OCI-LY1 (cell line): ENCODE measurements at regions not wholly inside any gene's neighbourhood (a gene's known extent, or its start where the extent isn't known, plus 50 kb on each side); places are given as distances from the start of the nearest gene placed in this dataset.
A peak's percentile ranks its signal among the peaks of the same experiment; 100 is the strongest.
"Not testable (repeated sequence)": the region's sequence is repeated elsewhere in the genome, so short reads cannot be mapped to it uniquely, and the experiment has no call there.

Experiments
- H2AFZ ChIP-seq: fragments of 200-600 bp; sonication (generic), shearing (Covaris generic); 2 replicates; pipeline ENCODE4 v1.6.0; 2014; ENCODE audit warnings: antibody characterized with exemption, mild to moderate bottlenecking, low read length
- H3F3A ChIP-seq: fragments of 200-600 bp; sonication (generic), shearing (Covaris generic); 2 replicates; pipeline ENCODE4 v1.6.0; 2014; ENCODE audit warnings: mild to moderate bottlenecking, antibody characterized with exemption, low read length, moderate library complexity; ENCODE audit not compliant: insufficient read depth
- H3K27ac ChIP-seq: fragments of 200-600 bp; sonication (generic); 2 replicates; pipeline ENCODE4 v1.5.1; 2014; ENCODE audit warnings: low read length, mixed run types, mild to moderate bottlenecking, low read depth; ENCODE audit not compliant: poor library complexity, severe bottlenecking
- H3K27me3 ChIP-seq: fragments of 200-600 bp; sonication (generic); 2 replicates; pipeline ENCODE4 v1.6.0; 2014; ENCODE audit warnings: antibody characterized with exemption, mild to moderate bottlenecking, low read length, moderate library complexity; ENCODE audit not compliant: insufficient read depth
- H3K36me3 ChIP-seq: fragments of 200-600 bp; sonication (generic); 2 replicates; pipeline ENCODE4 v1.6.1; 2014; ENCODE audit warnings: mild to moderate bottlenecking, antibody characterized with exemption, low read length, moderate library complexity, mixed read lengths; ENCODE audit not compliant: insufficient read depth
- H3K4me1 ChIP-seq: fragments of 200-600 bp; sonication (generic); 2 replicates; pipeline ENCODE4 v1.5.1; 2014; ENCODE audit warnings: mild to moderate bottlenecking, low read length, moderate library complexity; ENCODE audit not compliant: insufficient read depth, severe bottlenecking
- H3K4me2 ChIP-seq: fragments of 200-600 bp; sonication (generic), shearing (Covaris generic); 2 replicates; pipeline ENCODE4 v1.6.1; 2014; ENCODE audit warnings: low read length
- H3K4me3 ChIP-seq: fragments of 200-600 bp; sonication (generic); 2 replicates; pipeline ENCODE4 v1.5.1; 2014; ENCODE audit warnings: low read length, low read depth, mild to moderate bottlenecking, mixed read lengths; ENCODE audit not compliant: poor library complexity, severe bottlenecking
- H3K79me2 ChIP-seq: fragments of 200-600 bp; shearing (Covaris generic); 2 replicates; pipeline ENCODE4 v1.6.1; 2016; ENCODE audit warnings: mixed run types, low read length, mixed read lengths; ENCODE audit not compliant: insufficient read depth
- H3K9ac ChIP-seq: fragments of 200-600 bp; sonication (generic), shearing (Covaris generic); 2 replicates; pipeline ENCODE4 v1.6.1; 2014; ENCODE audit warnings: mild to moderate bottlenecking, low read length, mixed read lengths
- H3K9me2 ChIP-seq: fragments of 200-600 bp; sonication (generic), shearing (Covaris generic); 2 replicates; pipeline ENCODE4 v1.6.1; 2014; ENCODE audit warnings: low read depth, mild to moderate bottlenecking, low read length, mixed read lengths
- H3K9me3 ChIP-seq: fragments of 200-600 bp; shearing (Covaris generic); 2 replicates; pipeline ENCODE4 v1.6.1; 2014; ENCODE audit warnings: low read length, mixed read lengths
- H4K20me1 ChIP-seq: fragments of 200-600 bp; sonication (generic), shearing (Covaris generic); 2 replicates; pipeline ENCODE4 v1.6.0; 2016; ENCODE audit warnings: mild to moderate bottlenecking, low read length; ENCODE audit not compliant: insufficient read depth
- CTCF ChIP-seq: fragments of 200-600 bp; sonication (generic), shearing (Covaris generic); IDR thresholded peaks from 2 replicates; pipeline ENCODE4 v1.5.1; 2017; ENCODE audit warnings: mild to moderate bottlenecking, antibody characterized with exemption, low read length, moderate library complexity, mixed read lengths
- EZH2 ChIP-seq: fragments of 200-600 bp; sonication (generic), shearing (Covaris generic); IDR thresholded peaks from 2 replicates; pipeline ENCODE4 v1.8.0; 2017; ENCODE audit warnings: borderline replicate concordance, mixed run types, mild to moderate bottlenecking, antibody characterized with exemption, low read length, moderate library complexity, mixed read lengths

DNA sequence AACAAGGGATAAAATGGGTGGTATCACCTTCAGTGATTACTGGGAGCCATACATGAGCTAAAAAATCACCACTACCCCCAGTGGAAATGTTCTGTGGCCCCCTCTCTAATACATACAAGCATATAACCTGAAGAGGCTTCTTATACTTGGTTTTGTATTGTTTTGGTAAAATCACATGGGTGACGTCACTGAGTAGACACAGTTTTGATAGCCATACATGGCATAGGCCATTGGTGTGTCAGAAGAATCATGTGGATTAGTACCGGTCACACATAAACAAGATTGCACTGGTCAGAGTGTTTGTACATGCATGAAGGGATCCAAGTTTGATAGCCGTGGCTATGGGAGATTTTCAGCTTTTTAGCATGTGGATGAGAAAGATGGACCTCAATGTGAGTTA lies 131.9 kb upstream of the RADX start:
- no peak overlapping the region for H2AFZ ChIP-seq
- H3K79me2 ChIP-seq = no peaks in the 10 kb centered on the region
- H3K27me3 ChIP-seq = no peaks in the 10 kb centered on the region
- H3K4me2 ChIP-seq = no peak overlapping the region
- H3K36me3 ChIP-seq = no peaks in the 10 kb centered on the region
- H3F3A ChIP-seq = no peaks in the 10 kb centered on the region
- H4K20me1 ChIP-seq = no peaks in the 10 kb centered on the region
- no peaks in the 10 kb centered on the region for H3K9me2 ChIP-seq
- H3K9me3 ChIP-seq = no peaks in the 10 kb centered on the region
- no peaks in the 10 kb centered on the region for H3K4me1 ChIP-seq
- TF ChIP-seq EZH2 = no peak
- H3K27ac ChIP-seq = no peak overlapping the region
- no peak overlapping the region for H3K4me3 ChIP-seq
- H3K9ac ChIP-seq = no peak overlapping the region

DNA sequence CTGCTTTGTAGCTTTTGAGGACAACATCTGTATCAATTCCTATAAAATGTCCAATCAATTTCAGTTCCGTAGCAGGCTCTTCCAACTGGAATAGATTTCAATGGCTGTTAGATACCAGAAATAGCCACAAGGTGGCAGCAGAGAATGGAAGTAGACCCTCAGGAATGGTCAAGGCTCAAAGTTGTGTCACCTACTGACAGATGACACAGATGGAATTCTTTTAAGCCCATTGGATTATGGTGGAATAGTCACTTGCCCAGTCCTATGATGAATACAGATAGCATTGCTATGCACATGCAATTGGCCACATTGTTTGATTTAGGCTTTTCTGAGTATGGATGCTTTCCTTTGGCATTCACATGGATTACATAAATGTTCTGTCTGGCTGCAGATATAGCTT lies 130.4 kb upstream of the RADX start:
- Histone ChIP-seq H3K4me1 (no peaks in the 10 kb centered on the region), H3K9me2 (no peaks in the 10 kb centered on the region), H3K9me3 (no peaks in the 10 kb centered on the region), H3K79me2 (no peaks in the 10 kb centered on the region), H3K27ac (no peak overlapping the region), H3K27me3 (no peaks in the 10 kb centered on the region), H3K9ac (no peak overlapping the region), H3K4me3 (no peak overlapping the region), H2AFZ (no peak overlapping the region), H3F3A (no peaks in the 10 kb centered on the region), H3K4me2 (no peak overlapping the region), H3K36me3 (no peaks in the 10 kb centered on the region), H4K20me1 (no peaks in the 10 kb centered on the region)
- TF ChIP-seq CTCF (peak; percentile 52), EZH2 (no peak)

DNA sequence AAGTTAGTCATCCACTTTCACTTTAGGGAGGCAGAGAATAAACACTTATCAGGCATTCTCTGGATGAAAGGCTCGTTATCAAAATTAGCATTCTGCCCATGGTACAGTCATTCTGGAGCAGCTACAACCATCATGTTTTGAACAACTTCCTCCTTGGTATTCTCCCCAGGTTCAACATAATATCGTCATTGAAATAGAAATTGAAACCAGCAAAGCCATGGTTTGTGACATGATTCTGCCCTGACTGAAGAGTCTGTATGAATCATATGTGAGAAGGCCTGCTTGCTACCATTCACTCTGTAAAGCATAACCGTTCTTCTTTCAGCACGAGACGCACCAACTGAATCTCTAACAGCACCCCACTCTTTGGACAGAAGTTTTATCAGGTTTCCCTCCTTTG lies 127.5 kb upstream of the RADX start:
- Histone ChIP-seq H3K36me3 (no peaks in the 10 kb centered on the region), H3K4me1 (no peaks in the 10 kb centered on the region), H3K4me2 (no peak overlapping the region), H3K27ac (no peak overlapping the region), H4K20me1 (no peaks in the 10 kb centered on the region), H3K79me2 (no peaks in the 10 kb centered on the region), H2AFZ (no peak overlapping the region), H3K9ac (no peak overlapping the region), H3F3A (no peaks in the 10 kb centered on the region), H3K9me2 (no peaks in the 10 kb centered on the region), H3K4me3 (no peak overlapping the region), H3K9me3 (no peaks in the 10 kb centered on the region), H3K27me3 (no peaks in the 10 kb centered on the region)
- no peak for TF ChIP-seq EZH2
- TF ChIP-seq CTCF = no peak

DNA sequence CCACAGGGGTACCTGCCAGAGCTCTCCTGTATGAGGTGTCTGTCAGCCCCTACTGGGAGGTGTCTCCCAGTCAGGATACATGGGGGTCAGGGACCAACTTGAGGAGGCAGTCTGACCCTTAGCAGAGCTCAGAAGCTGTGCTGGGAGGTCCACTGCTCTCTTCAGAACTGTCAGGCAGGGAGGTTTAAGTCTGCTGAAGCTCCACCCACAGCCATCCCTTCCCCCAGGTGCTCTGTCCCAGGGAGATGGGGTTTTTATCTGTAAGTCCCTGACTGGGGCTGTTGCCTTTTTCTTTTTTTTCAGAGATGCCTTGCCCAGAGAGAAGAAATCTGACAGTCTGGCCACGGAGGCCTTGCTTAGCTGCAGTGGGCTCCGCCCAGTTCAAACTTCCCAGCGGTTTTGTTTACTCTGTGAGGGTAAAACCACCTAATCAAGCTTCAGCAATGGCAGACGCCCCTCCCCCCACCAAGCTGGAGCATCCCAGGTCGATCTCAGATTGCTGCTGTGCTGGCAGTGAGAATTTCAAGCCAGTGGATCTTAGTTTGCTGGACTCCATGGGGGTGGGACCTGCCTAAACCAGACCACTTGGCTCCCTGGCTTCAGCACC lies 118.5 kb upstream of the RADX start:
- H2AFZ ChIP-seq, H3K36me3 ChIP-seq, H3K9me2 ChIP-seq, H3K4me1 ChIP-seq, H3K4me2 ChIP-seq, H3F3A ChIP-seq, H3K9ac ChIP-seq, H3K27me3 ChIP-seq, H3K9me3 ChIP-seq, H4K20me1 ChIP-seq, H3K27ac ChIP-seq, H3K4me3 ChIP-seq, H3K79me2 ChIP-seq: not testable (repeated sequence)
